WTC11 (cell line): ENCODE measurements at regions not wholly inside any gene's neighbourhood (a gene's known extent, or its start where the extent isn't known, plus 50 kb on each side); places are given as distances from the start of the nearest gene placed in this dataset.

ENCODE experiments used
- ATAC-seq: fragments of 200-7000 bp; cut with Tn5 transposase; 2 replicates; pipeline ENCODE4 v1.10.0; 2021; ENCODE audit warnings: mild to moderate bottlenecking, moderate library complexity
- CTCF ChIA-PET: fragments of 300-600 bp; sonication (Branson Sonifier 250); formaldehyde crosslinking; loops from one replicate; lab custom pipeline; 2021; ENCODE audit warnings: antibody characterized with exemption; lab: Charles Lee
- POLR2A ChIA-PET: fragments of 350-600 bp; sonication (Branson Sonifier 250); formaldehyde crosslinking; loops from one replicate; lab custom pipeline; 2021; ENCODE audit warnings: antibody characterized with exemption; lab: Charles Lee
- DNase-seq: peaks from one replicate; pipeline ENCODE4 v3.0.0; 2021; ENCODE audit warnings: low spot score
- H3K27ac Mint-ChIP-seq: 2 replicates; pipeline ENCODE4 v1.8.0; 2021; ENCODE audit warnings: mixed read lengths
- H3K27me3 Mint-ChIP-seq: 2 replicates; pipeline ENCODE4 v1.8.0; 2021; ENCODE audit warnings: low read depth, mild to moderate bottlenecking, moderate library complexity, mixed read lengths
- H3K36me3 Mint-ChIP-seq: 2 replicates; pipeline ENCODE4 v1.8.0; 2021; ENCODE audit warnings: mixed read lengths
- H3K4me1 Mint-ChIP-seq: 2 replicates; pipeline ENCODE4 v1.8.0; 2022; ENCODE audit warnings: mixed read lengths
- H3K4me3 Mint-ChIP-seq: 2 replicates; pipeline ENCODE4 v1.8.0; 2021; ENCODE audit warnings: mild to moderate bottlenecking, moderate library complexity, mixed read lengths
- H3K9me3 Mint-ChIP-seq: 2 replicates; pipeline ENCODE4 v1.8.0; 2021; ENCODE audit warnings: mixed read lengths
- CREM ChIP-seq: sonication (generic); formaldehyde crosslinking; IDR thresholded peaks from 2 replicates; pipeline ENCODE4 v1.8.1; 2022; ENCODE audit warnings: mild to moderate bottlenecking, missing genetic modification reagents, moderate library complexity
- E2F5 ChIP-seq: sonication (generic); formaldehyde crosslinking; IDR thresholded peaks from 2 replicates; pipeline ENCODE4 v1.8.1; 2022; ENCODE audit warnings: mild to moderate bottlenecking, moderate library complexity, missing genetic modification reagents
- ESRRA ChIP-seq: sonication (generic); formaldehyde crosslinking; IDR thresholded peaks from 2 replicates; pipeline ENCODE4 v1.8.1; 2022; ENCODE audit warnings: mild to moderate bottlenecking, missing genetic modification reagents, borderline replicate concordance
- ETV6 ChIP-seq: sonication (generic); formaldehyde crosslinking; IDR thresholded peaks from 2 replicates; pipeline ENCODE4 v1.8.1; 2022; ENCODE audit warnings: mild to moderate bottlenecking, missing genetic modification reagents
- MAX ChIP-seq: sonication (generic); formaldehyde crosslinking; IDR thresholded peaks from 2 replicates; pipeline ENCODE4 v1.8.0; 2022; ENCODE audit warnings: mild to moderate bottlenecking, missing genetic modification reagents
- MLX ChIP-seq: sonication (generic); formaldehyde crosslinking; IDR thresholded peaks from 2 replicates; pipeline ENCODE4 v1.8.1; 2023; ENCODE audit warnings: mild to moderate bottlenecking, missing genetic modification reagents, moderate library complexity
- NR3C1 ChIP-seq: sonication (generic); formaldehyde crosslinking; conservative IDR thresholded peaks from 2 replicates; pipeline ENCODE4 v1.8.1; 2023; ENCODE audit warnings: low read depth, mild to moderate bottlenecking, missing genetic modification reagents
- RORB ChIP-seq: fragments of 250-450 bp; sonication (Bioruptor Pico); IDR thresholded peaks from 2 replicates; pipeline ENCODE4 v1.9.0; 2021; ENCODE audit warnings: mild to moderate bottlenecking
- SMAD3 ChIP-seq: sonication (generic); formaldehyde crosslinking; IDR thresholded peaks from 2 replicates; pipeline ENCODE4 v1.8.0; 2022; ENCODE audit warnings: missing genetic modification reagents, mild to moderate bottlenecking, borderline replicate concordance
- SMAD4 ChIP-seq: sonication (generic); formaldehyde crosslinking; IDR thresholded peaks from 2 replicates; pipeline ENCODE4 v1.8.0; 2022; ENCODE audit warnings: mild to moderate bottlenecking, missing genetic modification reagents
- SP1 ChIP-seq: sonication (generic); formaldehyde crosslinking; conservative IDR thresholded peaks from 2 replicates; pipeline ENCODE4 v1.8.1; 2022; ENCODE audit warnings: missing genetic modification reagents
- USF1 ChIP-seq: sonication (generic); formaldehyde crosslinking; IDR thresholded peaks from 2 replicates; pipeline ENCODE4 v1.8.0; 2022; ENCODE audit warnings: mild to moderate bottlenecking, missing genetic modification reagents
- ZNF263 ChIP-seq: sonication (generic); formaldehyde crosslinking; IDR thresholded peaks from 2 replicates; pipeline ENCODE4 v1.8.1; 2022; ENCODE audit warnings: low read depth, mild to moderate bottlenecking, moderate library complexity, missing genetic modification reagents
- ZNF532 ChIP-seq: fragments of 250-450 bp; sonication (Bioruptor Pico); IDR thresholded peaks from 2 replicates; pipeline ENCODE4 v1.9.0; 2021; ENCODE audit warnings: mild to moderate bottlenecking, borderline replicate concordance
- ZSCAN18 ChIP-seq: fragments of 250-450 bp; sonication (Bioruptor Pico); IDR thresholded peaks from 2 replicates; pipeline ENCODE4 v2.1.2; 2022; ENCODE audit warnings: mild to moderate bottlenecking, moderate library complexity
- TF ChIP-seq, protein P1 (sequence below): sonication (generic); formaldehyde crosslinking; IDR thresholded peaks from 2 replicates; pipeline ENCODE4 v1.8.1; 2022; ENCODE audit warnings: missing genetic modification reagents, borderline replicate concordance
- TF ChIP-seq, protein P2 (sequence below): sonication (generic); formaldehyde crosslinking; IDR thresholded peaks from 2 replicates; pipeline ENCODE4 v1.8.0; 2023; ENCODE audit warnings: missing genetic modification reagents, mild to moderate bottlenecking, borderline replicate concordance
- TF ChIP-seq, protein P3 (sequence below): sonication (generic); formaldehyde crosslinking; IDR thresholded peaks from 2 replicates; pipeline ENCODE4 v1.8.1; 2022; ENCODE audit warnings: low read depth, missing genetic modification reagents, borderline replicate concordance

GRCh38 chr13:48817166-48817802, 158.4 kb upstream of the FNDC3A start:
- Mint-ChIP-seq H3K27ac (no peak overlapping the region), H3K9me3 (peaks cover 3% of the 10 kb centered on the region; the same call in 1 of the 2 replicates), H3K4me1 (no peaks in the 10 kb centered on the region), H3K4me3 (no peak overlapping the region), H3K36me3 (no peaks in the 10 kb centered on the region), H3K27me3 (no peaks in the 10 kb centered on the region)
- TF ChIP-seq SMAD3 (CRISPR knock-in tag) (no peak), NR3C1 (CRISPR knock-in tag) (no peak), ZNF263 (CRISPR knock-in tag) (no peak), ESRRA (CRISPR knock-in tag) (no peak), E2F5 (CRISPR knock-in tag) (no peak), CREM (CRISPR knock-in tag) (no peak), MAX (CRISPR knock-in tag) (no peak), MLX (CRISPR knock-in tag) (no peak), ZNF532 (CRISPR knock-in tag) (no peak), ETV6 (no peak), SMAD4 (no peak), ZSCAN18 (no peak), USF1 (no peak), SP1 (CRISPR knock-in tag) (no peak), RORB (CRISPR knock-in tag) (no peak)
- TF ChIP-seq, protein P1, sequence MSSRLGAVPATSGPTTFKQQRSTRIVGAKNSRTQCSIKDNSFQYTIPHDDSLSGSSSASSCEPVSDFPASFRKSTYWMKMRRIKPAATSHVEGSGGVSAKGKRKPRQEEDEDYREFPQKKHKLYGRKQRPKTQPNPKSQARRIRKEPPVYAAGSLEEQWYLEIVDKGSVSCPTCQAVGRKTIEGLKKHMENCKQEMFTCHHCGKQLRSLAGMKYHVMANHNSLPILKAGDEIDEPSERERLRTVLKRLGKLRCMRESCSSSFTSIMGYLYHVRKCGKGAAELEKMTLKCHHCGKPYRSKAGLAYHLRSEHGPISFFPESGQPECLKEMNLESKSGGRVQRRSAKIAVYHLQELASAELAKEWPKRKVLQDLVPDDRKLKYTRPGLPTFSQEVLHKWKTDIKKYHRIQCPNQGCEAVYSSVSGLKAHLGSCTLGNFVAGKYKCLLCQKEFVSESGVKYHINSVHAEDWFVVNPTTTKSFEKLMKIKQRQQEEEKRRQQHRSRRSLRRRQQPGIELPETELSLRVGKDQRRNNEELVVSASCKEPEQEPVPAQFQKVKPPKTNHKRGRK (CRISPR knock-in tag): no peak
- TF ChIP-seq, protein P2, sequence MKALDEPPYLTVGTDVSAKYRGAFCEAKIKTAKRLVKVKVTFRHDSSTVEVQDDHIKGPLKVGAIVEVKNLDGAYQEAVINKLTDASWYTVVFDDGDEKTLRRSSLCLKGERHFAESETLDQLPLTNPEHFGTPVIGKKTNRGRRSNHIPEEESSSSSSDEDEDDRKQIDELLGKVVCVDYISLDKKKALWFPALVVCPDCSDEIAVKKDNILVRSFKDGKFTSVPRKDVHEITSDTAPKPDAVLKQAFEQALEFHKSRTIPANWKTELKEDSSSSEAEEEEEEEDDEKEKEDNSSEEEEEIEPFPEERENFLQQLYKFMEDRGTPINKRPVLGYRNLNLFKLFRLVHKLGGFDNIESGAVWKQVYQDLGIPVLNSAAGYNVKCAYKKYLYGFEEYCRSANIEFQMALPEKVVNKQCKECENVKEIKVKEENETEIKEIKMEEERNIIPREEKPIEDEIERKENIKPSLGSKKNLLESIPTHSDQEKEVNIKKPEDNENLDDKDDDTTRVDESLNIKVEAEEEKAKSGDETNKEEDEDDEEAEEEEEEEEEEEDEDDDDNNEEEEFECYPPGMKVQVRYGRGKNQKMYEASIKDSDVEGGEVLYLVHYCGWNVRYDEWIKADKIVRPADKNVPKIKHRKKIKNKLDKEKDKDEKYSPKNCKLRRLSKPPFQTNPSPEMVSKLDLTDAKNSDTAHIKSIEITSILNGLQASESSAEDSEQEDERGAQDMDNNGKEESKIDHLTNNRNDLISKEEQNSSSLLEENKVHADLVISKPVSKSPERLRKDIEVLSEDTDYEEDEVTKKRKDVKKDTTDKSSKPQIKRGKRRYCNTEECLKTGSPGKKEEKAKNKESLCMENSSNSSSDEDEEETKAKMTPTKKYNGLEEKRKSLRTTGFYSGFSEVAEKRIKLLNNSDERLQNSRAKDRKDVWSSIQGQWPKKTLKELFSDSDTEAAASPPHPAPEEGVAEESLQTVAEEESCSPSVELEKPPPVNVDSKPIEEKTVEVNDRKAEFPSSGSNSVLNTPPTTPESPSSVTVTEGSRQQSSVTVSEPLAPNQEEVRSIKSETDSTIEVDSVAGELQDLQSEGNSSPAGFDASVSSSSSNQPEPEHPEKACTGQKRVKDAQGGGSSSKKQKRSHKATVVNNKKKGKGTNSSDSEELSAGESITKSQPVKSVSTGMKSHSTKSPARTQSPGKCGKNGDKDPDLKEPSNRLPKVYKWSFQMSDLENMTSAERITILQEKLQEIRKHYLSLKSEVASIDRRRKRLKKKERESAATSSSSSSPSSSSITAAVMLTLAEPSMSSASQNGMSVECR (CRISPR knock-in tag): no peak
- TF ChIP-seq, protein P3, sequence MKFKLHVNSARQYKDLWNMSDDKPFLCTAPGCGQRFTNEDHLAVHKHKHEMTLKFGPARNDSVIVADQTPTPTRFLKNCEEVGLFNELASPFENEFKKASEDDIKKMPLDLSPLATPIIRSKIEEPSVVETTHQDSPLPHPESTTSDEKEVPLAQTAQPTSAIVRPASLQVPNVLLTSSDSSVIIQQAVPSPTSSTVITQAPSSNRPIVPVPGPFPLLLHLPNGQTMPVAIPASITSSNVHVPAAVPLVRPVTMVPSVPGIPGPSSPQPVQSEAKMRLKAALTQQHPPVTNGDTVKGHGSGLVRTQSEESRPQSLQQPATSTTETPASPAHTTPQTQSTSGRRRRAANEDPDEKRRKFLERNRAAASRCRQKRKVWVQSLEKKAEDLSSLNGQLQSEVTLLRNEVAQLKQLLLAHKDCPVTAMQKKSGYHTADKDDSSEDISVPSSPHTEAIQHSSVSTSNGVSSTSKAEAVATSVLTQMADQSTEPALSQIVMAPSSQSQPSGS: no peak
- POLR2A ChIA-PET: no interaction called here
- DNase-seq (no peak), ATAC-seq (no peak)
- CTCF ChIA-PET: interaction anchor here (0.9 to 1.3 kb wide), 2 partner anchors 9 to 162 kb away, joined by 3 read pairs; no protein-coding TSS in a partner anchor
